ENCODE measurements at regions not wholly inside any gene's neighbourhood (a gene's known extent, or its start where the extent isn't known, plus 50 kb on each side); places are given as distances from the start of the nearest gene placed in this dataset.

DNA sequence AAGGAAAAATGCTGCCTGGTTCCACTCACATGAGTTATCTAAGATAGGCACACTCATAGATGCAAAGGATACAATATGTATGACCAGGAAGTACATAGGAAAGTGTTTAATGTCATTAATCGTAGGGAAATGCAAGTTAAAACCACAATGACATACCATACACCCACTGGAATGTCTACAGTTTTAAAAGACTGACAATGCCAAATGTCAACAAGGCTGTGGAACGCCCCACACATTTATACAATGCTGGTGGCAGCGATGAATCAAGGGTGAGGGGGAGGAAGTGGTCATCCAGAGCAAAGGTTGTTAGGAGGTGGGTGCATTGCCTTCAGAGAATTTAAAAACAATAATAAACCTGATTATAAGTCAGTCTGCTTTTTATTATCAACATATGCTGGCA lies 437.8 kb downstream of the ARHGEF28 start:
- Histone ChIP-seq H3K27ac (ENCODE audit: extremely low read depth, low read depth, low read length) (no peak overlapping the region), H3K4me1 (ENCODE audit: control insufficient read depth, insufficient read depth, low read length) (peaks cover 20% of the 10 kb centered on the region), H3K4me3 (ENCODE audit: low read depth, low read length) (no peak overlapping the region), H3K36me3 (ENCODE audit: control insufficient read depth in 2 of 2, insufficient read depth in 1 of 2, low read length in 2 of 2) (no peaks in the 10 kb centered on the region), H3K9me3 (ENCODE audit: control insufficient read depth, insufficient read depth, low read depth, low read length) (no peaks in the 10 kb centered on the region)
- CTCF ChIA-PET, result interaction anchor here (0.7 kb wide), 1 partner anchor 36 kb away, joined by 3 read pairs; no protein-coding TSS in a partner anchor
- TF ChIP-seq BCL11A (tag by site-specific recombination; IDR thresholded peaks at IDR 0.05; ENCODE audit: low read depth), result no peak
- TF ChIP-seq, protein P1, sequence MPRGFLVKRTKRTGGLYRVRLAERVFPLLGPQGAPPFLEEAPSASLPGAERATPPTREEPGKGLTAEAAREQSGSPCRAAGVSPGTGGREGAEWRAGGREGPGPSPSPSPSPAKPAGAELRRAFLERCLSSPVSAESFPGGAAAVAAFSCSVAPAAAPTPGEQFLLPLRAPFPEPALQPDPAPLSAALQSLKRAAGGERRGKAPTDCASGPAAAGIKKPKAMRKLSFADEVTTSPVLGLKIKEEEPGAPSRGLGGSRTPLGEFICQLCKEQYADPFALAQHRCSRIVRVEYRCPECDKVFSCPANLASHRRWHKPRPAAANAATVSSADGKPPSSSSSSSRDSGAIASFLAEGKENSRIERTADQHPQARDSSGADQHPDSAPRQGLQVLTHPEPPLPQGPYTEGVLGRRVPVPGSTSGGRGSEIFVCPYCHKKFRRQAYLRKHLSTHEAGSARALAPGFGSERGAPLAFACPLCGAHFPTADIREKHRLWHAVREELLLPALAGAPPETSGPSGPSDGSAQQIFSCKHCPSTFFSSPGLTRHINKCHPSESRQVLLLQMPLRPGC (tag by site-specific recombination; IDR thresholded peaks at IDR 0.05), result no peak
- TF ChIP-seq ZNF335 (tag by site-specific recombination; conservative IDR thresholded peaks at IDR 0.05), result peak; percentile 39
- 0 out of 2 replicates have a peak, but pooled peaks have one; percentile 6 for TF ChIP-seq FEZF1 (tag by site-specific recombination; IDR thresholded peaks at IDR 0.05)
- TF ChIP-seq, protein P2, sequence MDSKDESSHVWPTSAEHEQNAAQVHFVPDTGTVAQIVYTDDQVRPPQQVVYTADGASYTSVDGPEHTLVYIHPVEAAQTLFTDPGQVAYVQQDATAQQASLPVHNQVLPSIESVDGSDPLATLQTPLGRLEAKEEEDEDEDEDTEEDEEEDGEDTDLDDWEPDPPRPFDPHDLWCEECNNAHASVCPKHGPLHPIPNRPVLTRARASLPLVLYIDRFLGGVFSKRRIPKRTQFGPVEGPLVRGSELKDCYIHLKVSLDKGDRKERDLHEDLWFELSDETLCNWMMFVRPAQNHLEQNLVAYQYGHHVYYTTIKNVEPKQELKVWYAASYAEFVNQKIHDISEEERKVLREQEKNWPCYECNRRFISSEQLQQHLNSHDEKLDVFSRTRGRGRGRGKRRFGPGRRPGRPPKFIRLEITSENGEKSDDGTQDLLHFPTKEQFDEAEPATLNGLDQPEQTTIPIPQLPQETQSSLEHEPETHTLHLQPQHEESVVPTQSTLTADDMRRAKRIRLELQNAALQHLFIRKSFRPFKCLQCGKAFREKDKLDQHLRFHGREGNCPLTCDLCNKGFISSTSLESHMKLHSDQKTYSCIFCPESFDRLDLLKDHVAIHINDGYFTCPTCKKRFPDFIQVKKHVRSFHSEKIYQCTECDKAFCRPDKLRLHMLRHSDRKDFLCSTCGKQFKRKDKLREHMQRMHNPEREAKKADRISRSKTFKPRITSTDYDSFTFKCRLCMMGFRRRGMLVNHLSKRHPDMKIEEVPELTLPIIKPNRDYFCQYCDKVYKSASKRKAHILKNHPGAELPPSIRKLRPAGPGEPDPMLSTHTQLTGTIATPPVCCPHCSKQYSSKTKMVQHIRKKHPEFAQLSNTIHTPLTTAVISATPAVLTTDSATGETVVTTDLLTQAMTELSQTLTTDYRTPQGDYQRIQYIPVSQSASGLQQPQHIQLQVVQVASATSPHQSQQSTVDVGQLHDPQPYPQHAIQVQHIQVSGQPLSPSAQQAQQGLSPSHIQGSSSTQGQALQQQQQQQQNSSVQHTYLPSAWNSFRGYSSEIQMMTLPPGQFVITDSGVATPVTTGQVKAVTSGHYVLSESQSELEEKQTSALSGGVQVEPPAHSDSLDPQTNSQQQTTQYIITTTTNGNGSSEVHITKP (tag by site-specific recombination; IDR thresholded peaks at IDR 0.05), result no peak
- no peak for TF ChIP-seq ZNF777 (tag by site-specific recombination; IDR thresholded peaks at IDR 0.05; ENCODE audit: borderline replicate concordance)
- peak; percentile 89 for TF ChIP-seq ZFHX2 (tag by site-specific recombination; conservative IDR thresholded peaks at IDR 0.05)
- TF ChIP-seq EGR2 (tag by site-specific recombination; IDR thresholded peaks at IDR 0.05; ENCODE audit: low read depth), result peak; percentile 92
- TF ChIP-seq YY2 (tag by site-specific recombination; IDR thresholded peaks at IDR 0.05), result no peak
- TF ChIP-seq, protein P3, sequence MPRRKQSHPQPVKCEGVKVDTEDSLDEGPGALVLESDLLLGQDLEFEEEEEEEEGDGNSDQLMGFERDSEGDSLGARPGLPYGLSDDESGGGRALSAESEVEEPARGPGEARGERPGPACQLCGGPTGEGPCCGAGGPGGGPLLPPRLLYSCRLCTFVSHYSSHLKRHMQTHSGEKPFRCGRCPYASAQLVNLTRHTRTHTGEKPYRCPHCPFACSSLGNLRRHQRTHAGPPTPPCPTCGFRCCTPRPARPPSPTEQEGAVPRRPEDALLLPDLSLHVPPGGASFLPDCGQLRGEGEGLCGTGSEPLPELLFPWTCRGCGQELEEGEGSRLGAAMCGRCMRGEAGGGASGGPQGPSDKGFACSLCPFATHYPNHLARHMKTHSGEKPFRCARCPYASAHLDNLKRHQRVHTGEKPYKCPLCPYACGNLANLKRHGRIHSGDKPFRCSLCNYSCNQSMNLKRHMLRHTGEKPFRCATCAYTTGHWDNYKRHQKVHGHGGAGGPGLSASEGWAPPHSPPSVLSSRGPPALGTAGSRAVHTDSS (tag by site-specific recombination; IDR thresholded peaks at IDR 0.05), result no peak
- TF ChIP-seq PRDM1 (tag by site-specific recombination; IDR thresholded peaks at IDR 0.05), result 0 out of 2 replicates have a peak, but pooled peaks have one; percentile 18
- no peak for TF ChIP-seq ZNF112 (tag by site-specific recombination; IDR thresholded peaks at IDR 0.05)
- peak; percentile 33; the same call in 1 of the 2 replicates for TF ChIP-seq SP7 (tag by site-specific recombination; IDR thresholded peaks at IDR 0.05)
- no peak for TF ChIP-seq ZNF473 (tag by site-specific recombination; IDR thresholded peaks at IDR 0.05)
- no peak for TF ChIP-seq ZNF555 (tag by site-specific recombination; conservative IDR thresholded peaks at IDR 0.05)
- peak; percentile 95 for TF ChIP-seq HOXD13 (CRISPR knock-in tag; IDR thresholded peaks at IDR 0.05; ENCODE audit: borderline replicate concordance)
- no peak for TF ChIP-seq ZNF174 (tag by site-specific recombination; IDR thresholded peaks at IDR 0.05)
- POLR2A ChIA-PET, result no interaction called here

DNA sequence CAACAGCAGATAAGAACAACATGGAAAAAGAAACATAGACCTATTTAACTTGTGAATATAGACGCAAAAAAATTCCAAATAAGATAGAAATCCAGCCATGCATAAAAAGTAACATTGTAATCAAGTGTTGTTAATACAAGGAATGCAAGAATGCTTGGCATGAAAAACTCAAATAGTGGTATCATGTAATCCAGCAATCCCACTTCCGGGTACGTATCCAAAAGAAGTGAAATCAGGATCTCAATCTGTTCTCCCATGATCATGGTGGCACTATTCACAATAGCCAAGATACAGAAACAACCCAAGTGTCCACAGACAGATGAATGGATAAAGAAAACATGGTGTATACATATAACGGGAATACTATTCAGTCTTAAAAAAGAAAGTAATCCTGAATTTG lies 437.4 kb downstream of the ARHGEF28 start:
- CTCF ChIA-PET, result no interaction called here
- POLR2A ChIA-PET, result no interaction called here
- Histone ChIP-seq H3K27ac (ENCODE audit: extremely low read depth, low read depth, low read length) (no peak overlapping the region), H3K4me1 (ENCODE audit: control insufficient read depth, insufficient read depth, low read length) (peaks cover 17% of the 10 kb centered on the region), H3K36me3 (ENCODE audit: control insufficient read depth in 2 of 2, insufficient read depth in 1 of 2, low read length in 2 of 2) (no peaks in the 10 kb centered on the region), H3K9me3 (ENCODE audit: control insufficient read depth, insufficient read depth, low read depth, low read length) (no peaks in the 10 kb centered on the region), H3K4me3 (ENCODE audit: low read depth, low read length) (no peak overlapping the region)
- no peak for TF ChIP-seq ZNF112 (tag by site-specific recombination; IDR thresholded peaks at IDR 0.05)
- TF ChIP-seq ZNF175 (tag by site-specific recombination; IDR thresholded peaks at IDR 0.05), result no peak
- TF ChIP-seq ZNF785 (tag by site-specific recombination; IDR thresholded peaks at IDR 0.05), result no peak

Measured in HEK293 (cell line).